GM06990 (cell line): ENCODE measurements at regions not wholly inside any gene's neighbourhood (a gene's known extent, or its start where the extent isn't known, plus 50 kb on each side); places are given as distances from the start of the nearest gene placed in this dataset.

Experiments used
- DNase-seq: peaks from one replicate; pipeline ENCODE4 v3.0.0-alpha.2; 2011; ENCODE audit not compliant: insufficient read length; ENCODE audit errors: extremely low read depth
- H3K27me3 ChIP-seq: replicated peaks from 2 replicates; pipeline ENCODE4 v1.6.0; 2011; ENCODE audit warnings: low read length; ENCODE audit not compliant: control insufficient read depth, insufficient read depth
- H3K36me3 ChIP-seq: 2 replicates; pipeline ENCODE4 v1.5.1; 2011; ENCODE audit warnings: low read length; ENCODE audit not compliant: control insufficient read depth, insufficient read depth
- H3K4me3 ChIP-seq: replicated peaks from 2 replicates; pipeline ENCODE4 v1.5.1; 2011; ENCODE audit warnings: low read depth, mild to moderate bottlenecking, control low read depth, low read length
- TF ChIP-seq, protein P1 (sequence below): IDR thresholded peaks from 2 replicates; pipeline ENCODE4 v1.5.1; 2011; ENCODE audit warnings: low read length, control low read depth, mild to moderate bottlenecking, inconsistent platforms; ENCODE audit not compliant: insufficient read depth, poor library complexity, severe bottlenecking

DNA sequence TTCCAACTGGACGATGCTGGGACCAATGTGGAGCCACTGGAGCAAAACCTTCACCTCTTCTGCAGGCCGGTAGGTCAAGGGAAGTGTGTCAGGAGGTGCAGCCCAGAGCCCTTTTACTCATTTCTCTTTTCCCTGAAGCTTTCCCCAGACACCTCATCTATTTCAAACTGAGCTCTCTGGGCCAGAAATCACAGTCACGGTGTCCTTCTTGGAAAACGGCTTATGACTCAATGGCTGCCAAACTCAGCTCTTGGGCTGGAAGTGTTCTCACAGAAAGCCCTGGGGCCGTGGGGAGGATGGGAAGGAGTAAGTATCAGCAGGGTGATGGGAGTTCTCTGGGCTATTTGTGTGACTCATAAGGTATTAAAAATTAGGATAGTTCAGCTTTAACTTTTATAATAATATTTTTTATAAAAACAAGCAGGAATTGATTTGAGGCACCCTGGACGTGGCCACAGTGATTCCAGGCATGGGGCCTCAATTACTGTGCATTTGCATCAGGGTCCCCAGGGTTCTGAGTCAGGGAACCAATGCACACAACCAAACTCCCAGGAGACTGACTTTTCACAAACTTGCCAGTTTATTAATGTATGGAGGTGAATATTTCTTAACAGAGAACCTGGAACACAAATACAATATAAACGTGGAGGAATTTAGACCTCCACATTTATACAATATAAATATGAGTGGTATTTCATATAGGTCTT, 187.4 kb upstream of the TMEM72 start:
- no peaks in the 10 kb centered on the region for H3K36me3 ChIP-seq
- DNase-seq: no peak
- TF ChIP-seq, protein P1, sequence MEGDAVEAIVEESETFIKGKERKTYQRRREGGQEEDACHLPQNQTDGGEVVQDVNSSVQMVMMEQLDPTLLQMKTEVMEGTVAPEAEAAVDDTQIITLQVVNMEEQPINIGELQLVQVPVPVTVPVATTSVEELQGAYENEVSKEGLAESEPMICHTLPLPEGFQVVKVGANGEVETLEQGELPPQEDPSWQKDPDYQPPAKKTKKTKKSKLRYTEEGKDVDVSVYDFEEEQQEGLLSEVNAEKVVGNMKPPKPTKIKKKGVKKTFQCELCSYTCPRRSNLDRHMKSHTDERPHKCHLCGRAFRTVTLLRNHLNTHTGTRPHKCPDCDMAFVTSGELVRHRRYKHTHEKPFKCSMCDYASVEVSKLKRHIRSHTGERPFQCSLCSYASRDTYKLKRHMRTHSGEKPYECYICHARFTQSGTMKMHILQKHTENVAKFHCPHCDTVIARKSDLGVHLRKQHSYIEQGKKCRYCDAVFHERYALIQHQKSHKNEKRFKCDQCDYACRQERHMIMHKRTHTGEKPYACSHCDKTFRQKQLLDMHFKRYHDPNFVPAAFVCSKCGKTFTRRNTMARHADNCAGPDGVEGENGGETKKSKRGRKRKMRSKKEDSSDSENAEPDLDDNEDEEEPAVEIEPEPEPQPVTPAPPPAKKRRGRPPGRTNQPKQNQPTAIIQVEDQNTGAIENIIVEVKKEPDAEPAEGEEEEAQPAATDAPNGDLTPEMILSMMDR: no peak
- H3K27me3 ChIP-seq: no peaks in the 10 kb centered on the region
- H3K4me3 ChIP-seq: no peak overlapping the region

DNA sequence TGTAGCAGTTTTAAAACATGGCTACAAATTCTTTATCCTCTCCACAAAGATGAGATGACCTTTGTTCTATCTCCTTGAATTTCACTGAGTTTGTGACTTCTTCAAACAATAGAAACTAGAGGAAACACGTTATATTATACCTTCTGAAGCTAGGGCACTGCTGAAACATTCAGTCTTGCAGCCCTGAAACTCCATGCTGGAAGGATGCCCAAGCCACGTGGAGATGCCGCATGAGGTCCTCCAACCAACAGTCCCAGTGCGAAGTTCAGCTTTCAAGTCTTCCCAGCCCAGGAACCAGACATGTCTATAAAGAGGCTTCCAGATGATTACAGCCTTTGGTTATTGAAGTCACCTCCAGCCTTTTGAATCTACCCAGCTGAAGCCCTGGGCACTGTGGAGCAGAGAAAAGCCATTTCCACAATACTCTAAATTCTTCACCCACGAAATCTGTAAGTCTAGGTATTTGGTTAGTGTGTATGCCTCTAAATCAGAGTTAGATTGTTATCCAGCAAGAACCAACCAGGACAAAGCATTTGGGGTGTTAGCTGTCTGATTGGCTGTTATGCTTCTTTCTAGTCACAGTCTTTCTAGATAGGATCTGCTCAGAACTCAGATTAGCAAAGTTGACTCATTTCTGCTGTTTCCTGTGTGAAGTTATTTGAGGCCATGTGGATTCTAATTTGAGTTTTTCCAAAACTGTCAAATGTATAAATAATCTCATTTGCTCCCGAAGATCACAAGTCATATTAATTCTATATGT, 186.5 kb upstream of the TMEM72 start:
- Histone ChIP-seq H3K4me3 (no peak overlapping the region), H3K27me3 (no peaks in the 10 kb centered on the region), H3K36me3 (no peaks in the 10 kb centered on the region)
- DNase-seq: no peak
- TF ChIP-seq, protein P1: no peak

DNA sequence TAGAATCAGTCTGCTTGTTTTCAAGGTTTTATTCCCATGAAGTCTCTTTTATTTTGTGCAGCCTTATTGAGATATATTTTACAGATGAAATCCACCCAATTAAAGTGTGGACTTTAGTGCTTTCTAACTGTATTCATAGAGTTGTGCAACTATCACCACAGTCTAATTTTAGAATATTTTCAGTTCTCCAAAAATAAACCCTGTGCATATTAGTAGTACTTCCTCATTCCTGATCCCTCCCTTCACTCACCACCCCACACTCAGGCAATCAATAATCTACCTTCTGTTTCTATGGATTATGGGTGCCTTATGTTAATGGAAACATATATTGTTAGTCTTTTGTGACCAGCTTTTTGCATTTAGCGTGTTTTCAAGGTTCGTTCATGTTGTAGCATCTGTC, 185.7 kb upstream of the TMEM72 start:
- DNase-seq: peak; percentile 16
- H3K36me3 ChIP-seq: no peaks in the 10 kb centered on the region
- TF ChIP-seq, protein P1: no peak
- H3K27me3 ChIP-seq: no peaks in the 10 kb centered on the region
- H3K4me3 ChIP-seq: no peak overlapping the region

DNA sequence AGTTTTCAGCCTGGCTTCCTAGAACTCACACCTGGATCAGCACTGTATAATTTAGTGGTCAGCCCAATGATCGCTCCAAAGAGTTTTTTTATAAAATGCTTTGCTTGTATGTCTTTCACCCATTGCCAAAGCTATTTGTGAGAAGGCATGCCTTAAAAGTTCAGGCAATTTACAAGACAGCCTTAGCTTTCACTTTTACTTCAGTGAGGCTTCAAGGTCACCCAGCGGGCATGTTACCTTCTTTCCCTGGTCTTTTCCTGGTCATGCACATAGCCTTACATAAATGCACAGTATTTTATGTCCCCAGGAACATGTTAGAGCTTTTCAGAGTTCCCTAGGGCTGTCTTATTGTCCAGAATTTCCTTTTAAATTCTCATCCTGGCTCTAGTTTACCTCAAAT, 179.9 kb upstream of the TMEM72 start:
- H3K27me3 ChIP-seq: no peaks in the 10 kb centered on the region
- H3K4me3 ChIP-seq: no peak overlapping the region
- no peak for DNase-seq
- H3K36me3 ChIP-seq: no peaks in the 10 kb centered on the region
- TF ChIP-seq, protein P1: no peak

DNA sequence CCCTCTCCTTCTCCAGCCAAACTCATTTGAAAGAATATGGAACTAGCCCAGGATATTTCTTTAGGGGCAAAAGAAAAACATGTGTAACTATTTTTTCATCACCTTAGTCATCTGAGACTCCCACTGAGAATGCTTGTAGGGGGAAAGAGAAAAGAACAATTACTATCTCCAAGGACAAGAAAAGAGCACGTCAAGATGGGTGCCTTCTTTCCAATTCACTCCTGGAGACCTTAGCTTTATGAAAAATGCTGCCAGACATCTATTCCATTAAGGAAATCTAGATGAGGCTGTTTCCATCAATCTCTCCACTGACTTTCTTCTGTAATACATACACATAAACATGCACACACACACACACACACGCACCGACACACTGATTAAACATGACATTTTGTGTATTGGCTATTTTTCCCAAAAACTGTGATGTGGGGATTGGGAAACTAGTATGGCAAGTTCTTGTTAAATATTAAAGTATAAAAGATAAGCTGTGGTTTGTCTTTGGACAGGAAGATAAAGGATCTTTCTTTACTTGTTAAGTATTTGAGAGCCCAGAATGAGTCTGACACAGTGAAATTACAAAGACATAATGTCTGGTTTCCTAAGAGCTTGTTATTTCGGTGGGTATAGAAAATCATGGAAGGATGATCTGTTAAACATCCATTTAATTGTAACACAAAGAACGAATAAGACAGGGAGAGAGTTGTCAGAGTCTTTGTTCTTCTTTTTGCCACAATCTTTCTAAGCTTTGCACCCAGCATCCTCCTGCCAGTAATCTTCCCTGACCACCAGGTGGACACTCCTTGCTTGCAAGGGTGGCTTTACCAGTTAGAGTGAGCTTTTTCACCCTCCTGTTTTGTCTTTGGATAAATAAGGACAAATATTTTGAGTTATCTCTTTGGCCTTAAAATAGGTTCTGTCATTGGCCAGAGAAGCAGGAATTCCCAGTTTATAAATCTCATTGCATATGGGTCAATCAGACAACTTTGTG, 177.3 kb upstream of the TMEM72 start:
- Histone ChIP-seq H3K27me3 (no peaks in the 10 kb centered on the region), H3K4me3 (no peak overlapping the region), H3K36me3 (no peaks in the 10 kb centered on the region)
- no peak for DNase-seq
- TF ChIP-seq, protein P1: no peak
